ENCODE measurements at regions not wholly inside any gene's neighbourhood (a gene's known extent, or its start where the extent isn't known, plus 50 kb on each side); places are given as distances from the start of the nearest gene placed in this dataset.

- Histone ChIP-seq H3K4me2 (ENCODE audit: low read length) (no peak overlapping the region), H3F3A (ENCODE audit: control insufficient read depth, insufficient read depth) (no peaks in the 10 kb centered on the region), H3K27ac (ENCODE audit: low read depth, low read length) (no peak overlapping the region), H3K79me2 (ENCODE audit: control insufficient read depth, low read length) (no peaks in the 10 kb centered on the region), H3K36me3 (ENCODE audit: control insufficient read depth, low read length) (no peaks in the 10 kb centered on the region), H3K4me1 (ENCODE audit: control insufficient read depth, low read length) (no peaks in the 10 kb centered on the region), H3K9me3 (ENCODE audit: control insufficient read depth, insufficient read depth, low read length) (peaks cover 22% of the 10 kb centered on the region; the same call in 1 of the 2 replicates), H3K9me2 (replicated peaks; ENCODE audit: control insufficient read depth, low read length) (no peaks in the 10 kb centered on the region), H3K4me3 (ENCODE audit: low read length) (no peak overlapping the region), H4K20me1 (ENCODE audit: control insufficient read depth, insufficient read depth, low read depth, low read length) (no peaks in the 10 kb centered on the region), H3K27me3 (ENCODE audit: control insufficient read depth, low read length) (no peaks in the 10 kb centered on the region)
- TF ChIP-seq EZH2phosphoT487 (IDR thresholded peaks at IDR 0.05; ENCODE audit: borderline replicate concordance, low read length) (no peak), CTCF (IDR thresholded peaks at IDR 0.05; ENCODE audit: low read depth, low read length, poor library complexity, severe bottlenecking) (no peak)
These were observed 73.4 kb upstream of the TTC34 start for GRCh38 chr1:2874607-2875480.

GRCh38 chr1:2875707-2876561, 74.4 kb upstream of the TTC34 start:
- no peaks in the 10 kb centered on the region for H3K36me3 ChIP-seq (ENCODE audit: control insufficient read depth, low read length)
- no peaks in the 10 kb centered on the region for H3K79me2 ChIP-seq (ENCODE audit: control insufficient read depth, low read length)
- no peaks in the 10 kb centered on the region for H3F3A ChIP-seq (ENCODE audit: control insufficient read depth, insufficient read depth)
- H3K4me1 ChIP-seq (ENCODE audit: control insufficient read depth, low read length), result no peaks in the 10 kb centered on the region
- TF ChIP-seq EZH2phosphoT487 (IDR thresholded peaks at IDR 0.05; ENCODE audit: borderline replicate concordance, low read length) (no peak), CTCF (IDR thresholded peaks at IDR 0.05; ENCODE audit: low read depth, low read length, poor library complexity, severe bottlenecking) (no peak)
- H3K27me3 ChIP-seq (ENCODE audit: control insufficient read depth, low read length), result no peaks in the 10 kb centered on the region
- peaks cover 21% of the 10 kb centered on the region; the same call in 1 of the 2 replicates for H3K9me3 ChIP-seq (ENCODE audit: control insufficient read depth, insufficient read depth, low read length)
- no peaks in the 10 kb centered on the region for H4K20me1 ChIP-seq (ENCODE audit: control insufficient read depth, insufficient read depth, low read depth, low read length)
- no peak overlapping the region for H3K4me3 ChIP-seq (ENCODE audit: low read length)
- H3K4me2 ChIP-seq (ENCODE audit: low read length), result no peak overlapping the region
- no peak overlapping the region for H3K27ac ChIP-seq (ENCODE audit: low read depth, low read length)
- no peaks in the 10 kb centered on the region for H3K9me2 ChIP-seq (replicated peaks; ENCODE audit: control insufficient read depth, low read length)

- Histone ChIP-seq H3K27me3 (ENCODE audit: control insufficient read depth, low read length) (no peaks in the 10 kb centered on the region), H3K4me3 (ENCODE audit: low read length) (no peak overlapping the region), H3K4me2 (ENCODE audit: low read length) (no peak overlapping the region), H3K79me2 (ENCODE audit: control insufficient read depth, low read length) (no peaks in the 10 kb centered on the region), H4K20me1 (ENCODE audit: control insufficient read depth, insufficient read depth, low read depth, low read length) (no peaks in the 10 kb centered on the region), H3K9me3 (ENCODE audit: control insufficient read depth, insufficient read depth, low read length) (peaks cover 12% of the 10 kb centered on the region; the same call in 1 of the 2 replicates), H3K4me1 (ENCODE audit: control insufficient read depth, low read length) (no peaks in the 10 kb centered on the region), H3K9me2 (replicated peaks; ENCODE audit: control insufficient read depth, low read length) (no peaks in the 10 kb centered on the region), H3K27ac (ENCODE audit: low read depth, low read length) (no peak overlapping the region), H3K36me3 (ENCODE audit: control insufficient read depth, low read length) (no peaks in the 10 kb centered on the region), H3F3A (ENCODE audit: control insufficient read depth, insufficient read depth) (no peaks in the 10 kb centered on the region)
- no peak for TF ChIP-seq EZH2phosphoT487 (IDR thresholded peaks at IDR 0.05; ENCODE audit: borderline replicate concordance, low read length)
- TF ChIP-seq CTCF (IDR thresholded peaks at IDR 0.05; ENCODE audit: low read depth, low read length, poor library complexity, severe bottlenecking), result no peak
These were observed 75.4 kb upstream of the TTC34 start for GRCh38 chr1:2876846-2877245.

Measured in DOHH2 (cell line).